ENCODE measurements at regions not wholly inside any gene's neighbourhood (a gene's known extent, or its start where the extent isn't known, plus 50 kb on each side); places are given as distances from the start of the nearest gene placed in this dataset.

DNA sequence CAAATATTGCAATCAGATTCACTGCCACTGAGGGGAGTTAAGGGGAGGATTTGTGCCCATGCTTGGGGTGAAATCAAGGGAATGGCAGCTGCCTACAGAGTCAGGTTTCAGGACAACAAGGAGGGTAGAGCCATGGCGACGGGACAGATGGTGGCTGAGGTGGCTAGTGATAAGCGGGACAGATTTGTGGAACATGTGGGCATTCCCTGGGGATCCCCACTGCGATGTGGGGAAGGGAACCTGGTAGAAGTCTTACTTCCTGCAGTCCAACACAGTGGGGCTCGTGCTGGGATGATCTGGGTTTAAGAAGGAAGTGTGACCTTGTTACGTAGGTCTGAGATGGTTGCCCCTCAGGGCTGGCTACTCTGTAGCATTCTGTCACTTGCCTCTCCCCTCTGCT is 292.0 kb upstream of the JARID2 start:
- DNase-seq (ENCODE audit: low read depth), result no peak
- no peak for TF ChIP-seq CTCF (conservative IDR thresholded peaks at IDR 0.05; ENCODE audit: low read depth, low read length)

DNA sequence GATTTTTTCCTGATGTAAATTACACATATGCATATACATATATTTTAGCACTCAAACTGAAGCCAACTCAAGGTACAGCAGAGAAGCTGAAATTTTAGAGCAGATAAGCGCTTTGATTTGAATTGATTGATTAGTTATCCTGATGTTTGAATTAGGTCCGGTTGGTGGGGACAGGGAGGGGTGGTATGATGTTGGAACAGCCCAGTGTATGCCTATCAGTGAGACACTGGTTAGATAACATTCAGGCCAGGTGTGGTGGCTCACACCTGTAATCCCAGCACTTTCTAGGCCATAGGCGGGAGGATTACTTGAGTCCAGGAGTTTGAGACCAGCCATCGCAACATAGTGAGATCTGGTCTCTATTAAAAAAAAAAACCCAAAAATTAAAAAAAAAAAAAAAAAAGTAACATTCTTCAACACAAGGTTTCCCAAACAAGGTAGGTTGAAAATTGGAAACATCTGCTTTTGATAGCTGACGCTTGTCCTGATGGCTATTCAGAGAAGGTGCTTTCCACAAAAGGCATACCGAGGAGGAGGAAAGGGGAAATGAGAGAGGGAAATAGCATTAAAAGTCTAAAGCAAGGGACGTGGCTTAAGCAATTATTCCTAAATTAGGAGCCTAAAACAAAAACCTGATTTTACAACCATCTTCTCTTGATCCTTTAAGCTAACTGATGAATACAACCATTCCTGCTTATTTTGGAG is 288.4 kb upstream of the JARID2 start:
- no peak for TF ChIP-seq CTCF (conservative IDR thresholded peaks at IDR 0.05; ENCODE audit: low read depth, low read length)
- no peak overlapping the region for H3K4me3 ChIP-seq (ENCODE audit: low read depth, low read length)
- no peak for DNase-seq (ENCODE audit: low read depth)

More for the DNA sequence above, 292.0 kb upstream of the JARID2 start:
- H3K4me3 ChIP-seq (ENCODE audit: low read depth, low read length), result no peak overlapping the region

DNA sequence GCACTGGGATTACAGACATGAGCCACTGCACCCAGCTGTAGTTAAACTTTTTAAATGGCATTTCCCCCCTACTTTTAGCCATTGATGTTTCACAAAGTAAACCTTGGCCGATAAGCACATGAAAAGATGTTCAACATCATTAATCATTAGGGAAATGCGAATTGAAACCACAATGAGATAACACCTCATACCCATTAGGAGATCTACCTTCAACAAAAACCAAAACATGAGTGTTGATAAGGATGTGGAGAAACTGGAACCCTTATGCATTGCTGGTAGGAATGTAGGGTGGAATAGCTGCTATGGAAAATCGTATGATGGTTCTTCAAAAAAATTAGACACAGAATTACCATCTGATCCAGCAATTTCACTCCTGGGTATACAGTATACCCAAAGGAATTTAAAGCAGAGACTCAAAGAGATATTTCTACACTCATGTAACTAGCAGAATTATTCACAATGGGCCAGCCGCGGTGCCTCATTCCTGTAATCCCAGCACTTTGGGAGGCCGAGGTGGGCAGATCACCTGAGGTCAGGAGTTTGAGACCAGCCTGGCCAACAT is 286.5 kb upstream of the JARID2 start:
- TF ChIP-seq CTCF (conservative IDR thresholded peaks at IDR 0.05; ENCODE audit: low read depth, low read length), result no peak
- H3K4me3 ChIP-seq (ENCODE audit: low read depth, low read length), result no peak overlapping the region
- no peak for DNase-seq (ENCODE audit: low read depth)

DNA sequence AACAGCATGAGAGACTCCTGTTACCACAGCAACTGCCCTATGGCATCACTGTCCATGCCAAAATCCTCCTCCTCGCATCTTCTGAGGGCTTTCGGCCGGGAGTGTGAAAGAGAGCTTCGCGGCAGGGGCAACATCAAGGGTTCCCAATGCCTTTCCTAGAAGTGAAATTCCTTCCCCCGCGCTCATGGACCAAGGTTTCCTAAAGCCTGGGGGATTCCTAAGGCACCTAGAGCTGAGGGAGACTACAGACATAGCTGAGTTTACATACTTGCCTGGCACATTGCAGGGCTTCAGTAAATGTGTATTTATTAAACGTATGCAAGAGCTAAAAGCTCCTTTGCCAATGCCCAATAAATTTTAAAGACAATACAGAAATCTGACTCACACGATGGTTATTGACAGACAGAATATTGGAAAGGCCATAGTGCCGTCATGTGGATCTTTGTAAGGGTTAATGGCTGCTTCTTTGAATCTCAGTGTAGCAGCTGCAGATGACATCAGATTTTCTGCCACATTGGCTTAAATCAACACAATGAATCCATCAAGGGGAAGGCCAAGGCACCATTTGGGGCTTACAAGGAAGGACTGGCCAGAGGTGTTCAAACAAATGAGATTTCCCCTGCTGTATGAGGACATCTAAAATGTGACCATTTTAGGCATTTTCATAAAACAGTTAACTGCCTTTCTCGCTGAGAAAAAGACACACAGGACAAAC is 281.2 kb upstream of the JARID2 start:
- no peak overlapping the region for H3K4me3 ChIP-seq (ENCODE audit: low read depth, low read length)
- DNase-seq (ENCODE audit: low read depth), result no peak
- no peak for TF ChIP-seq CTCF (conservative IDR thresholded peaks at IDR 0.05; ENCODE audit: low read depth, low read length)

DNA sequence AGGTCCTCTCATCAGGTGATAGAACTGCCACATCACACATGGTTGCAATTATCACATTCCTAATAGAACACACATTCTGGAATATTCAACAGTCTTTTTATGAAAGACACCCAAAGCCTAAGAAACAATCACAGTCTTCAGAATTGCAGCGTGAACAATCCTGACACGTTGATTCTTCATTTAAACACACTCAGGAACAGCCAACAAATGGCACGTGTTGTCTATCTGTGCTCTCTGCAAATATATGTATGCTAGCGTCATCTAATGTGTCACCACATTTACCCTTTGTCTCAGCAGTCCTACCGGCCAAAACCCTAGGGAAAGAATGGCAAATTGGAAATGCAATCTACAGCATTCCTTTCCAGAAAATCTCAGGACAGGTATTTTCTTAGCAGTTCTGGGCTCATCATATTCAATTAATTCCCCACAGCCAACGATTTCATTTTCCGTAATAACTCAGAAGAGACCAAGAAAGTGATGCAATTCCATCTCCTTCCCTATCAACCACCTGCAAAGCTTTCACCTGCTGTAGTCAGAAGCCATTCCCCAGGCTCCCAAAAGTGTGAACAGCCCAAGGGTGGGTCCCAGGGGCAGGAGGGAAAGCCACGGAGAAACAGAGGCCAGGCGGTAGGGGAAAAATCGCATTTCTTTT is 280.3 kb upstream of the JARID2 start:
- TF ChIP-seq CTCF (conservative IDR thresholded peaks at IDR 0.05; ENCODE audit: low read depth, low read length), result no peak
- DNase-seq (ENCODE audit: low read depth), result no peak

GRCh38 chr6:14966096-14966905 is 279.6 kb upstream of the JARID2 start:
- no peak overlapping the region for H3K4me3 ChIP-seq (ENCODE audit: low read depth, low read length)
- DNase-seq (ENCODE audit: low read depth), result no peak
- TF ChIP-seq CTCF (conservative IDR thresholded peaks at IDR 0.05; ENCODE audit: low read depth, low read length), result no peak

More for the DNA sequence above, 280.3 kb upstream of the JARID2 start:
- H3K4me3 ChIP-seq (ENCODE audit: low read depth, low read length), result no peak overlapping the region

Measured in epithelial cell of proximal tubule (primary cell).